ENCODE measurements at regions not wholly inside any gene's neighbourhood (a gene's known extent, or its start where the extent isn't known, plus 50 kb on each side); places are given as distances from the start of the nearest gene placed in this dataset.

- ChIA-PET CTCF (interaction anchor here (1.8 to 3.0 kb wide), 2 partner anchors 39 to 42 kb away, joined by 4 to 11 read pairs; no protein-coding TSS in a partner anchor), POLR2A (no interaction called here)
- TF ChIP-seq, protein P1, sequence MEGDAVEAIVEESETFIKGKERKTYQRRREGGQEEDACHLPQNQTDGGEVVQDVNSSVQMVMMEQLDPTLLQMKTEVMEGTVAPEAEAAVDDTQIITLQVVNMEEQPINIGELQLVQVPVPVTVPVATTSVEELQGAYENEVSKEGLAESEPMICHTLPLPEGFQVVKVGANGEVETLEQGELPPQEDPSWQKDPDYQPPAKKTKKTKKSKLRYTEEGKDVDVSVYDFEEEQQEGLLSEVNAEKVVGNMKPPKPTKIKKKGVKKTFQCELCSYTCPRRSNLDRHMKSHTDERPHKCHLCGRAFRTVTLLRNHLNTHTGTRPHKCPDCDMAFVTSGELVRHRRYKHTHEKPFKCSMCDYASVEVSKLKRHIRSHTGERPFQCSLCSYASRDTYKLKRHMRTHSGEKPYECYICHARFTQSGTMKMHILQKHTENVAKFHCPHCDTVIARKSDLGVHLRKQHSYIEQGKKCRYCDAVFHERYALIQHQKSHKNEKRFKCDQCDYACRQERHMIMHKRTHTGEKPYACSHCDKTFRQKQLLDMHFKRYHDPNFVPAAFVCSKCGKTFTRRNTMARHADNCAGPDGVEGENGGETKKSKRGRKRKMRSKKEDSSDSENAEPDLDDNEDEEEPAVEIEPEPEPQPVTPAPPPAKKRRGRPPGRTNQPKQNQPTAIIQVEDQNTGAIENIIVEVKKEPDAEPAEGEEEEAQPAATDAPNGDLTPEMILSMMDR (IDR thresholded peaks at IDR 0.05; ENCODE audit: control extremely low read depth, extremely low read depth, low read depth, missing control alignments): no peak
- no peak for DNase-seq (ENCODE audit: extremely low spot score)
These were observed 87.0 kb upstream of the IGF1R start for GRCh38 chr15:98561169-98561941.

- POLR2A ChIA-PET: no interaction called here
These were observed 85.9 kb upstream of the IGF1R start for GRCh38 chr15:98562331-98562937.

DNA sequence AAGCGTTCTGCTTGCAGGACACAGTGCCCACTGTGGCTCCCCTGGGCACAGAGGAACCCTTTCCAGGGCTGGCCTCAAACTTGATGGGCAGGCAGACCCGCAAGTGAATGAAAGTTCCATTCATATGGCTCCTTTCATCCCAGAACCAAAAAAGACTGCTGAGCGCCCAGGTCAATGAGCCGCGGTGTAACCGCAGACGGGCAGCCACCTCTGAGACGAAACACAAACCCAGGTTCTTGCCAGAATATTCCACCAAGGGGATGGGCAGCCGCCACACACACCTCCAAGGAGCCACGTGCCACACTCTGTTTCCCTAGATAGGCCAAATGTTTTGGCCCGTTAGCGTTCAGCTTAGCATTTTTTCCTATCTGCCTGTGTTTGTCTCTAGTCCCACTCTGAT is 82.8 kb upstream of the IGF1R start:
- ChIA-PET POLR2A (no interaction called here), CTCF (no interaction called here)
- TF ChIP-seq, protein P1 (IDR thresholded peaks at IDR 0.05; ENCODE audit: control extremely low read depth, extremely low read depth, low read depth, missing control alignments): no peak
- DNase-seq (ENCODE audit: extremely low spot score): no peak

More at GRCh38 chr15:98562331-98562937, 85.9 kb upstream of the IGF1R start:
- DNase-seq (ENCODE audit: extremely low spot score): no peak
- CTCF ChIA-PET: interaction anchor here (3.0 kb wide), 1 partner anchor 43 kb away, joined by 11 read pairs; no protein-coding TSS in a partner anchor
- TF ChIP-seq, protein P1 (IDR thresholded peaks at IDR 0.05; ENCODE audit: control extremely low read depth, extremely low read depth, low read depth, missing control alignments): no peak

DNA sequence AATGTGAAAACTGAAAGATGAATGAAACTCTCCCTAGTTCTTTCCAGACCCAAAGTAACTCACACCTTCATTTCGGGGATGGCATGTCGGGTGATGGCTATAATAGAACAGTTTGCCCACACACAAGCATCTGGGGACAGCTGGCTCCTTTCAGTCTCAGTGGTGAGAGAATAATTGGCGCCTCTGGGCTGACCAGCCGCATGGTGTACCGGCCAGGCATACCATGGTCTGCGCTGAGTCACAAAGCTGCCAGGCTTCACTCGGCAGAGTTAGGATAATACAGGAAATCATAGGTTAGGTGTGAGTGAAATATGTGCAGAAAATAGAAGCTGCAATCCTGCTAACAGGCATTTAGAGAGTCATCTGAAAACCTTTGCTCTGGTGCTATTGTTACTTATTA is 80.4 kb upstream of the IGF1R start:
- TF ChIP-seq, protein P1 (IDR thresholded peaks at IDR 0.05; ENCODE audit: control extremely low read depth, extremely low read depth, low read depth, missing control alignments): no peak
- ChIA-PET CTCF (interaction anchor here (1.5 to 1.7 kb wide), 2 partner anchors 46 to 48 kb away, joined by 3 to 6 read pairs; no protein-coding TSS in a partner anchor), POLR2A (no interaction called here)
- DNase-seq (ENCODE audit: extremely low spot score): no peak

GRCh38 chr15:98568382-98569017 is 79.8 kb upstream of the IGF1R start:
- ChIA-PET POLR2A (no interaction called here), CTCF (interaction anchor here (0.8 kb wide), 1 partner anchor 42 kb away, joined by 3 read pairs; no protein-coding TSS in a partner anchor)
- no peak for DNase-seq (ENCODE audit: extremely low spot score)
- TF ChIP-seq, protein P1 (IDR thresholded peaks at IDR 0.05; ENCODE audit: control extremely low read depth, extremely low read depth, low read depth, missing control alignments): no peak

GRCh38 chr15:98570119-98570518 is 78.2 kb upstream of the IGF1R start:
- POLR2A ChIA-PET: no interaction called here
- CTCF ChIA-PET: no interaction called here
- no peak for DNase-seq (ENCODE audit: extremely low spot score)
- TF ChIP-seq, protein P1 (IDR thresholded peaks at IDR 0.05; ENCODE audit: control extremely low read depth, extremely low read depth, low read depth, missing control alignments): no peak

Data from GM10248 (cell line).